ENCODE measurements at regions not wholly inside any gene's neighbourhood (a gene's known extent, or its start where the extent isn't known, plus 50 kb on each side); places are given as distances from the start of the nearest gene placed in this dataset.

- no peaks in the 10 kb centered on the region for H3K36me3 ChIP-seq (ENCODE audit: control insufficient read depth, insufficient read depth, low read length)
- no peak overlapping the region for H3K4me3 ChIP-seq (ENCODE audit: insufficient read depth, low read depth, low read length)
- H3K9me3 ChIP-seq (ENCODE audit: control insufficient read depth, low read length) = no peaks in the 10 kb centered on the region
- H3K27me3 ChIP-seq (ENCODE audit: control insufficient read depth, insufficient read depth, low read length, poor library complexity, severe bottlenecking) = no peaks in the 10 kb centered on the region
- 97 to 100% methylated on average over 2 to 3 of the region's 3 CpGs for WGBS, 2 experiments
- no peaks in the 10 kb centered on the region for H3K4me1 ChIP-seq (ENCODE audit: control insufficient read depth, insufficient read depth, low read length)
- H3K27ac ChIP-seq (ENCODE audit: insufficient read depth, low read depth, low read length, poor library complexity, severe bottlenecking) = no peak overlapping the region
Measured at GRCh38 chr5:58276431-58276830, 183.5 kb downstream of the PLK2 start.

GRCh38 chr5:58275516-58275915 lies 184.4 kb downstream of the PLK2 start:
- Histone ChIP-seq H3K27me3 (ENCODE audit: control insufficient read depth, insufficient read depth, low read length, poor library complexity, severe bottlenecking) (no peaks in the 10 kb centered on the region), H3K36me3 (ENCODE audit: control insufficient read depth, insufficient read depth, low read length) (no peaks in the 10 kb centered on the region), H3K4me1 (ENCODE audit: control insufficient read depth, insufficient read depth, low read length) (no peaks in the 10 kb centered on the region), H3K9me3 (ENCODE audit: control insufficient read depth, low read length) (no peaks in the 10 kb centered on the region), H3K27ac (ENCODE audit: insufficient read depth, low read depth, low read length, poor library complexity, severe bottlenecking) (no peak overlapping the region), H3K4me3 (ENCODE audit: insufficient read depth, low read depth, low read length) (no peak overlapping the region)
- 89 to 100% methylated on average over 1 to 3 of the region's 4 CpGs for WGBS, 2 experiments

DNA sequence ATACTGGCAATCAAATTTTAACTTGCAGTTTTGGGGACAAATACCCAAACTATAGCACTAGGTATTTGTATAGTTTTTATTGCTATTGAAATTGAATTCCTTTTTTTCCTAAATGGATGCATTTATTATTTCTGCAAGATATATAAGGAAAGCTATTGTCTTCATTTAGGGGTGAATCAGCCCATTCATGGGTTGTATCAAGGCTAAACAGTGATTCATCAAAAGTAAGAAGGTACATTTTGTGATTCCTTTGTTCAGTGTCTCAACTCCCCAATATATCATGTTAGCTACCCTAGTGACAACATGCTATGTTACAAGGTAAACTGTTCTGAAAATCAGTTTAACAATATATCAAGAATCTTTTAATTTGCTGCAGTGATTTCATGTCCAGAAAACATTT lies 185.7 kb downstream of the PLK2 start:
- Histone ChIP-seq H3K4me1 (ENCODE audit: control insufficient read depth, insufficient read depth, low read length) (no peaks in the 10 kb centered on the region), H3K36me3 (ENCODE audit: control insufficient read depth, insufficient read depth, low read length) (no peaks in the 10 kb centered on the region), H3K4me3 (ENCODE audit: insufficient read depth, low read depth, low read length) (no peak overlapping the region)

GRCh38 chr5:58273711-58274110 lies 186.2 kb downstream of the PLK2 start:
- H3K4me1 ChIP-seq (ENCODE audit: control insufficient read depth, insufficient read depth, low read length) = no peaks in the 10 kb centered on the region
- no peaks in the 10 kb centered on the region for H3K36me3 ChIP-seq (ENCODE audit: control insufficient read depth, insufficient read depth, low read length)
- 86 to 92% methylated on average over 2 of the region's 2 CpGs for WGBS, 2 experiments
- H3K9me3 ChIP-seq (ENCODE audit: control insufficient read depth, low read length) = no peaks in the 10 kb centered on the region
- H3K27me3 ChIP-seq (ENCODE audit: control insufficient read depth, insufficient read depth, low read length, poor library complexity, severe bottlenecking) = no peaks in the 10 kb centered on the region
- H3K4me3 ChIP-seq (ENCODE audit: insufficient read depth, low read depth, low read length) = no peak overlapping the region
- H3K27ac ChIP-seq (ENCODE audit: insufficient read depth, low read depth, low read length, poor library complexity, severe bottlenecking) = no peak overlapping the region

More for the DNA sequence above, 185.7 kb downstream of the PLK2 start:
- Histone ChIP-seq H3K27ac (ENCODE audit: insufficient read depth, low read depth, low read length, poor library complexity, severe bottlenecking) (no peak overlapping the region), H3K27me3 (ENCODE audit: control insufficient read depth, insufficient read depth, low read length, poor library complexity, severe bottlenecking) (no peaks in the 10 kb centered on the region), H3K9me3 (ENCODE audit: control insufficient read depth, low read length) (no peaks in the 10 kb centered on the region)

DNA sequence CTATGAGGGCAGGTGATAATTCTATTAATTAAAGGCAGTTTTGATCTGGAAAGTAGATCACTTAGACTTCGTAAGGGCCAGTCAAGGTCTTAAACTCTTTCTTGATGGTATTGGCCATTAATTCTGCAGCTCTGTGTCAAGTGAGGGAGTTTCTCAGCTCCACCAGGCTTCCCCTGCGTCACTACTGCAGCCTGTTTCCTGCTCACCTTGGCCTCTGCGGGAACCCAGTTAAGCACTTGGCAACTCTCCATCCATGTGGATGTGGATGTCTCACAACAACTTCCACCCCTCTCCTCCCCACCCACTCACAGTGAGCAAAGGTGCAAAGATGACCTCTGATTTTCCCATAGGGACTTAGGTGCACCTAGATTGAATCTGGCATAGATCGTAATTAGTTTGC lies 191.6 kb downstream of the PLK2 start:
- Histone ChIP-seq H3K36me3 (ENCODE audit: control insufficient read depth, insufficient read depth, low read length) (no peaks in the 10 kb centered on the region), H3K9me3 (ENCODE audit: control insufficient read depth, low read length) (no peaks in the 10 kb centered on the region), H3K4me3 (ENCODE audit: insufficient read depth, low read depth, low read length) (no peak overlapping the region), H3K4me1 (ENCODE audit: control insufficient read depth, insufficient read depth, low read length) (no peaks in the 10 kb centered on the region), H3K27me3 (ENCODE audit: control insufficient read depth, insufficient read depth, low read length, poor library complexity, severe bottlenecking) (no peaks in the 10 kb centered on the region), H3K27ac (ENCODE audit: insufficient read depth, low read depth, low read length, poor library complexity, severe bottlenecking) (no peak overlapping the region)
- WGBS, 2 experiments = 92 to 97% methylated on average over 4 of the region's 4 CpGs

- Histone ChIP-seq H3K9me3 (ENCODE audit: control insufficient read depth, low read length) (no peaks in the 10 kb centered on the region), H3K27me3 (ENCODE audit: control insufficient read depth, insufficient read depth, low read length, poor library complexity, severe bottlenecking) (no peaks in the 10 kb centered on the region), H3K4me1 (ENCODE audit: control insufficient read depth, insufficient read depth, low read length) (no peaks in the 10 kb centered on the region), H3K27ac (ENCODE audit: insufficient read depth, low read depth, low read length, poor library complexity, severe bottlenecking) (no peak overlapping the region), H3K36me3 (ENCODE audit: control insufficient read depth, insufficient read depth, low read length) (no peaks in the 10 kb centered on the region), H3K4me3 (ENCODE audit: insufficient read depth, low read depth, low read length) (no peak overlapping the region)
Measured at GRCh38 chr5:58266402-58266801, 193.5 kb downstream of the PLK2 start.

DNA sequence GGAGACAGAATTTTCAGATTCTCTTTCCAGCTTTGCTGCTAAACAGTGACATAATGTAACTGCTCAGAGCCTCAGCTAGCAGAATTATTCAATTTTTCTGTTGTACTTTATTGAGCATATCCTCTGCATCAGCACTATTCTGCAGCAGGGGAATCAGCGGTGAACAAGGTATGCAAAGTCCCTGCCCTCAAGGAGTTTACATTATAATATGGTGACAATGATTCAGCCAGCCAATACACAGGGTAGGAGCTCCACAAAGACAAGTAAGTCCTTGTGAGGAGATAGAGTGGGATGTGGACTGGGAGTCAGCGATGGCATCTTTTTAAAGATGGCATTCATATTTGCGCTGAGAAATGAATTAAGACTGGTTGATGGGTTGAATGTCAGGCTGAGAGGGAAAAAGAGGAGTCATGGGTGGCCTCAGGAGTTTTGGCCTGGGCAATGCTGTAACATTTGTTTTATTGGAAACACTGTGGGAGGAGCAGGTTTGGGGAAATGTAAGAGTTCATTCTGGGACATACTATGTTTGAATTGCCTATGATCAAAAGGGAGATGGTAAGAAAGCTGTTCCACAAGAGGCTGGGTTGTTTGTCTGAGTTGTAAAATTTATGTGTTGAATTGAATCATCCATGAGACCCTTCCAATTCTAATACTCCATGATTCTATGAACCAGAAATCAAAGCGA lies 194.5 kb downstream of the PLK2 start:
- H3K4me3 ChIP-seq (ENCODE audit: insufficient read depth, low read depth, low read length) = no peak overlapping the region
- WGBS, 2 experiments = 84 to 92% methylated on average over 3 to 4 of the region's 4 CpGs

DNA sequence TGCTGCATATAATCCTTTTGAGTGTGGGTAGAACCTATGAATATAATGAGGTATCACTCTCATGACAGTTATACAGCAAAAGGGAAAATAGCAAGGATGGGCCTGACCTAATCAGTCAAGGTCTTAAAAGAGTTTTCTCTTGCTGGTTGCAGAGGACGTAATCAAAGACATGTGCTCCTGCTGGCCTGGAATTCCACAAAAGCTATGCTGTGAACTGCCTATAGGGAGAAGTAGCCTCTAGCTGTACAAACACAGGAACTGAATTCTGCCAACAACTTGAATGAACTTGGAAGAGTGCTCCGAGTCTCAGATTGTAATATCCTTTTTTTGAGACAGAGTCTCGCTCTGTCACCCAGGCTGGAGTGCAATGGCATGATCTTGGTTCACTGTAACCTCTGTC lies 195.6 kb downstream of the PLK2 start:
- Histone ChIP-seq H3K4me3 (ENCODE audit: insufficient read depth, low read depth, low read length) (no peak overlapping the region), H3K4me1 (ENCODE audit: control insufficient read depth, insufficient read depth, low read length) (no peaks in the 10 kb centered on the region), H3K36me3 (ENCODE audit: control insufficient read depth, insufficient read depth, low read length) (no peaks in the 10 kb centered on the region), H3K9me3 (ENCODE audit: control insufficient read depth, low read length) (no peaks in the 10 kb centered on the region), H3K27ac (ENCODE audit: insufficient read depth, low read depth, low read length, poor library complexity, severe bottlenecking) (no peak overlapping the region), H3K27me3 (ENCODE audit: control insufficient read depth, insufficient read depth, low read length, poor library complexity, severe bottlenecking) (no peaks in the 10 kb centered on the region)
- 90 to 92% methylated on average over 3 of the region's 3 CpGs for WGBS, 2 experiments

More for the DNA sequence above, 194.5 kb downstream of the PLK2 start:
- H3K27me3 ChIP-seq (ENCODE audit: control insufficient read depth, insufficient read depth, low read length, poor library complexity, severe bottlenecking) = no peaks in the 10 kb centered on the region
- H3K9me3 ChIP-seq (ENCODE audit: control insufficient read depth, low read length) = no peaks in the 10 kb centered on the region
- H3K36me3 ChIP-seq (ENCODE audit: control insufficient read depth, insufficient read depth, low read length) = no peaks in the 10 kb centered on the region
- H3K27ac ChIP-seq (ENCODE audit: insufficient read depth, low read depth, low read length, poor library complexity, severe bottlenecking) = no peak overlapping the region
- no peaks in the 10 kb centered on the region for H3K4me1 ChIP-seq (ENCODE audit: control insufficient read depth, insufficient read depth, low read length)

- Histone ChIP-seq H3K4me1 (ENCODE audit: control insufficient read depth, insufficient read depth, low read length) (no peaks in the 10 kb centered on the region), H3K27ac (ENCODE audit: insufficient read depth, low read depth, low read length, poor library complexity, severe bottlenecking) (no peak overlapping the region), H3K27me3 (ENCODE audit: control insufficient read depth, insufficient read depth, low read length, poor library complexity, severe bottlenecking) (no peaks in the 10 kb centered on the region), H3K36me3 (ENCODE audit: control insufficient read depth, insufficient read depth, low read length) (no peaks in the 10 kb centered on the region), H3K9me3 (ENCODE audit: control insufficient read depth, low read length) (no peaks in the 10 kb centered on the region), H3K4me3 (ENCODE audit: insufficient read depth, low read depth, low read length) (no peak overlapping the region)
- 82 to 92% methylated on average over 1 of the region's 1 CpG for WGBS, 2 experiments
Measured at GRCh38 chr5:58263296-58263695, 196.6 kb downstream of the PLK2 start.

GRCh38 chr5:58262226-58262625 lies 197.7 kb downstream of the PLK2 start:
- no peaks in the 10 kb centered on the region for H3K27me3 ChIP-seq (ENCODE audit: control insufficient read depth, insufficient read depth, low read length, poor library complexity, severe bottlenecking)
- no peaks in the 10 kb centered on the region for H3K9me3 ChIP-seq (ENCODE audit: control insufficient read depth, low read length)
- no peak overlapping the region for H3K27ac ChIP-seq (ENCODE audit: insufficient read depth, low read depth, low read length, poor library complexity, severe bottlenecking)
- 85 to 94% methylated on average over 1 of the region's 1 CpG for WGBS, 2 experiments
- H3K36me3 ChIP-seq (ENCODE audit: control insufficient read depth, insufficient read depth, low read length) = no peaks in the 10 kb centered on the region
- no peak overlapping the region for H3K4me3 ChIP-seq (ENCODE audit: insufficient read depth, low read depth, low read length)
- H3K4me1 ChIP-seq (ENCODE audit: control insufficient read depth, insufficient read depth, low read length) = no peaks in the 10 kb centered on the region

DNA sequence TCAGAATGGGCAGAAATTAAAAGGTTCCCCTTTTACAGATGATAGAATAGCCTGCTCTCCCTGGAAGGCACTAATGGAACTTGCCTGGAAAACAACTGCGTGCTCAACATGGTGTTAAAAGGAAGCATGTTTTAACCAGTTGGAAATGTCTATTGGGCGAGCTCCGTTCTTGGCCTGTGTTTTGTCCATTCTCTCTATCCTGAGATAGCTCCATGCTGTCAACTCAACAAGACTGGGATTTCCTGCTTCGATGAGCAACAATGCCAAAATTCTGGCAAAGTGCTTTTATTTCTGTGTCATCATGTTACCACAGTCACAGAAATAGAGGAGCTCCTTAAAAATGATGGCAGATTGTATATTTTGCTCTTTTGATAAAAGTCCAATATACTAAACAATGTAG lies 198.3 kb downstream of the PLK2 start:
- WGBS, 2 experiments = 94 to 95% methylated on average over 4 of the region's 4 CpGs
- Histone ChIP-seq H3K27ac (ENCODE audit: insufficient read depth, low read depth, low read length, poor library complexity, severe bottlenecking) (no peak overlapping the region), H3K4me1 (ENCODE audit: control insufficient read depth, insufficient read depth, low read length) (no peaks in the 10 kb centered on the region)

More for the DNA sequence above, 198.3 kb downstream of the PLK2 start:
- no peak overlapping the region for H3K4me3 ChIP-seq (ENCODE audit: insufficient read depth, low read depth, low read length)
- no peaks in the 10 kb centered on the region for H3K27me3 ChIP-seq (ENCODE audit: control insufficient read depth, insufficient read depth, low read length, poor library complexity, severe bottlenecking)
- H3K36me3 ChIP-seq (ENCODE audit: control insufficient read depth, insufficient read depth, low read length) = no peaks in the 10 kb centered on the region
- H3K9me3 ChIP-seq (ENCODE audit: control insufficient read depth, low read length) = no peaks in the 10 kb centered on the region

Measured in ectodermal cell (in vitro differentiated cells).